ENCODE measurements at regions not wholly inside any gene's neighbourhood (a gene's known extent, or its start where the extent isn't known, plus 50 kb on each side); places are given as distances from the start of the nearest gene placed in this dataset.
"Not testable (repeated sequence)": the region's sequence is repeated elsewhere in the genome, so short reads cannot be mapped to it uniquely, and the experiment has no call there.

- ATAC-seq (ENCODE audit: low read depth): no peak
- H3K4me1 Mint-ChIP-seq: no peaks in the 10 kb centered on the region
These were observed 449.6 kb downstream of the SLCO4C1 start for GRCh38 chr5:101846496-101846895.

GRCh38 chr5:101843055-101843454 is 453.0 kb downstream of the SLCO4C1 start:
- POLR2A ChIA-PET: no interaction called here
- no peak for ATAC-seq (ENCODE audit: low read depth)
- H3K36me3 Mint-ChIP-seq: no peaks in the 10 kb centered on the region
- H3K27me3 Mint-ChIP-seq: no peaks in the 10 kb centered on the region
- no peak overlapping the region for H3K27ac Mint-ChIP-seq
- no peak for DNase-seq
- no peak overlapping the region for H3K4me3 Mint-ChIP-seq
- no peaks in the 10 kb centered on the region for H3K9me3 Mint-ChIP-seq
- H3K4me1 Mint-ChIP-seq: no peaks in the 10 kb centered on the region

More at GRCh38 chr5:101846496-101846895, 449.6 kb downstream of the SLCO4C1 start:
- DNase-seq: no peak
- Mint-ChIP-seq H3K36me3 (no peaks in the 10 kb centered on the region), H3K4me3 (no peak overlapping the region), H3K9me3 (no peaks in the 10 kb centered on the region), H3K27me3 (no peaks in the 10 kb centered on the region), H3K27ac (no peak overlapping the region)
- POLR2A ChIA-PET: no interaction called here

GRCh38 chr5:101838435-101838834 is 457.6 kb downstream of the SLCO4C1 start:
- Mint-ChIP-seq H3K9me3 (no peaks in the 10 kb centered on the region), H3K4me1 (no peaks in the 10 kb centered on the region), H3K27me3 (no peaks in the 10 kb centered on the region), H3K27ac (no peak overlapping the region), H3K36me3 (no peaks in the 10 kb centered on the region), H3K4me3 (no peak overlapping the region)
- ATAC-seq (ENCODE audit: low read depth): no peak
- POLR2A ChIA-PET: no interaction called here
- no peak for DNase-seq

- ATAC-seq (ENCODE audit: low read depth) (no peak), DNase-seq (no peak)
- POLR2A ChIA-PET: no interaction called here
- no peaks in the 10 kb centered on the region for H3K4me1 Mint-ChIP-seq
- peaks cover 6% of the 10 kb centered on the region for H3K9me3 Mint-ChIP-seq
- H3K4me3 Mint-ChIP-seq: no peak overlapping the region
- H3K36me3 Mint-ChIP-seq: no peaks in the 10 kb centered on the region
- no peaks in the 10 kb centered on the region for H3K27me3 Mint-ChIP-seq
- H3K27ac Mint-ChIP-seq: no peak overlapping the region
These were observed 466.8 kb downstream of the SLCO4C1 start for GRCh38 chr5:101829255-101829654.

- DNase-seq (no peak), ATAC-seq (ENCODE audit: low read depth) (no peak)
- H3K4me1 Mint-ChIP-seq: no peaks in the 10 kb centered on the region
- H3K27ac Mint-ChIP-seq: no peak overlapping the region
- POLR2A ChIA-PET: no interaction called here
- no peak overlapping the region for H3K4me3 Mint-ChIP-seq
- H3K9me3 Mint-ChIP-seq: no peaks in the 10 kb centered on the region
- no peaks in the 10 kb centered on the region for H3K36me3 Mint-ChIP-seq
- no peaks in the 10 kb centered on the region for H3K27me3 Mint-ChIP-seq
These were observed 484.6 kb downstream of the SLCO4C1 start for GRCh38 chr5:101811466-101811865.

GRCh38 chr5:101806410-101806809 is 489.7 kb downstream of the SLCO4C1 start:
- H3K9me3 Mint-ChIP-seq: no peaks in the 10 kb centered on the region
- H3K4me3 Mint-ChIP-seq: no peak overlapping the region
- DNase-seq (no peak), ATAC-seq (ENCODE audit: low read depth) (no peak)
- H3K4me1 Mint-ChIP-seq: no peaks in the 10 kb centered on the region
- no peak overlapping the region for H3K27ac Mint-ChIP-seq
- no peaks in the 10 kb centered on the region for H3K27me3 Mint-ChIP-seq
- H3K36me3 Mint-ChIP-seq: no peaks in the 10 kb centered on the region
- POLR2A ChIA-PET: no interaction called here

- no peaks in the 10 kb centered on the region for H3K27me3 Mint-ChIP-seq
- DNase-seq: no peak
- H3K36me3 Mint-ChIP-seq: no peaks in the 10 kb centered on the region
- ATAC-seq (ENCODE audit: low read depth): no peak
- H3K9me3 Mint-ChIP-seq: peaks cover 7% of the 10 kb centered on the region
- H3K4me3 Mint-ChIP-seq: no peak overlapping the region
- no peak overlapping the region for H3K27ac Mint-ChIP-seq
- POLR2A ChIA-PET: no interaction called here
- H3K4me1 Mint-ChIP-seq: no peaks in the 10 kb centered on the region
These were observed 499.7 kb downstream of the SLCO4C1 start for GRCh38 chr5:101796427-101796826.

- H3K27ac Mint-ChIP-seq: no peak overlapping the region
- no peaks in the 10 kb centered on the region for H3K27me3 Mint-ChIP-seq
- no peak for DNase-seq
- POLR2A ChIA-PET: no interaction called here
- peaks cover 5% of the 10 kb centered on the region for H3K9me3 Mint-ChIP-seq
- H3K36me3 Mint-ChIP-seq: no peaks in the 10 kb centered on the region
- no peak overlapping the region for H3K4me3 Mint-ChIP-seq
- ATAC-seq (ENCODE audit: low read depth): no peak
- no peaks in the 10 kb centered on the region for H3K4me1 Mint-ChIP-seq
These were observed 507.3 kb downstream of the SLCO4C1 start for GRCh38 chr5:101788797-101789196.

- no peak overlapping the region for H3K27ac Mint-ChIP-seq
- no peaks in the 10 kb centered on the region for H3K27me3 Mint-ChIP-seq
- no peak for ATAC-seq (ENCODE audit: low read depth)
- no peak for DNase-seq
- POLR2A ChIA-PET: no interaction called here
- peaks cover 2% of the 10 kb centered on the region for H3K9me3 Mint-ChIP-seq
- no peaks in the 10 kb centered on the region for H3K36me3 Mint-ChIP-seq
- no peak overlapping the region for H3K4me3 Mint-ChIP-seq
- H3K4me1 Mint-ChIP-seq: no peaks in the 10 kb centered on the region
These were observed 511.0 kb downstream of the SLCO4C1 start for GRCh38 chr5:101785090-101785489.

GRCh38 chr5:101783241-101784013 is 512.7 kb downstream of the SLCO4C1 start:
- no peaks in the 10 kb centered on the region for H3K4me1 Mint-ChIP-seq
- H3K27me3 Mint-ChIP-seq: no peaks in the 10 kb centered on the region
- ATAC-seq (ENCODE audit: low read depth) (no peak), DNase-seq (no peak)
- no peaks in the 10 kb centered on the region for H3K36me3 Mint-ChIP-seq
- no peak overlapping the region for H3K4me3 Mint-ChIP-seq
- no peak overlapping the region for H3K27ac Mint-ChIP-seq
- POLR2A ChIA-PET: no interaction called here
- peaks cover 2% of the 10 kb centered on the region for H3K9me3 Mint-ChIP-seq

- no peak for DNase-seq
- Mint-ChIP-seq H3K4me1 (no peaks in the 10 kb centered on the region), H3K27ac (no peak overlapping the region), H3K9me3 (peaks cover 2% of the 10 kb centered on the region), H3K4me3 (no peak overlapping the region), H3K27me3 (no peaks in the 10 kb centered on the region), H3K36me3 (no peaks in the 10 kb centered on the region)
- POLR2A ChIA-PET: no interaction called here
- ATAC-seq (ENCODE audit: low read depth): no peak
These were observed 513.6 kb downstream of the SLCO4C1 start for GRCh38 chr5:101782352-101783103.

- no peaks in the 10 kb centered on the region for H3K27me3 Mint-ChIP-seq
- H3K9me3 Mint-ChIP-seq: no peaks in the 10 kb centered on the region
- POLR2A ChIA-PET: no interaction called here
- DNase-seq (no peak), ATAC-seq (ENCODE audit: low read depth) (no peak)
- H3K27ac Mint-ChIP-seq: no peak overlapping the region
- H3K4me1 Mint-ChIP-seq: no peaks in the 10 kb centered on the region
- H3K36me3 Mint-ChIP-seq: no peaks in the 10 kb centered on the region
- no peak overlapping the region for H3K4me3 Mint-ChIP-seq
These were observed 545.0 kb downstream of the SLCO4C1 start for GRCh38 chr5:101751105-101751504.

- H3K27me3 Mint-ChIP-seq; DNase-seq; H3K36me3 Mint-ChIP-seq; H3K9me3 Mint-ChIP-seq; H3K27ac Mint-ChIP-seq; H3K4me3 Mint-ChIP-seq; ATAC-seq (ENCODE audit: low read depth); H3K4me1 Mint-ChIP-seq; POLR2A ChIA-PET: not testable (repeated sequence)
These were observed 553.1 kb downstream of the SLCO4C1 start for GRCh38 chr5:101743000-101743399.

- POLR2A ChIA-PET: no interaction called here
- ATAC-seq (ENCODE audit: low read depth) (no peak), DNase-seq (no peak)
- no peaks in the 10 kb centered on the region for H3K36me3 Mint-ChIP-seq
- H3K4me3 Mint-ChIP-seq: no peak overlapping the region
- no peaks in the 10 kb centered on the region for H3K4me1 Mint-ChIP-seq
- no peak overlapping the region for H3K27ac Mint-ChIP-seq
- H3K27me3 Mint-ChIP-seq: no peaks in the 10 kb centered on the region
- no peaks in the 10 kb centered on the region for H3K9me3 Mint-ChIP-seq
These were observed 567.2 kb downstream of the SLCO4C1 start for GRCh38 chr5:101728933-101729332.
